ENCODE measurements at regions not wholly inside any gene's neighbourhood (a gene's known extent, or its start where the extent isn't known, plus 50 kb on each side); places are given as distances from the start of the nearest gene placed in this dataset.

DNA sequence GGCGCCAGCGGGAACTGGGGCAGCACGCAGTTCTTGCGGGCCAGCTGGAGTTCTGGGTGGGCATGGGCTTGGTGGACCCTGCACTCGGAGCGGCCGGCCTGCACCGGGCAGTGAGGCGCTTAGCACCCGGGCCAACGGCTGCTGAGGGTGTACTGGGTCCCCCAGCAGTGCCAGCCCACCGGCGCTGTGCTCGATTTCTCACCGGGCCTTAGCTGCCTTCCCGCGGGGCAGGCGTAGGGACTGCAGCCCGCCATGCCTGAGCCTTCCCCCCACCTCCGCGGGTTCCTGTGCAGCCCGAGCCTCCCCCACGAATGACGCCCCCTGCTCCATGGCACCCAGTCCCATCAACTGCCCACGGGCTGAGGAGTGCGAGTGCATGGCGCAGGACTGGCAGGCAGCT is 168.8 kb downstream of the CD24 start (continued):
- TF ChIP-seq, protein P1, sequence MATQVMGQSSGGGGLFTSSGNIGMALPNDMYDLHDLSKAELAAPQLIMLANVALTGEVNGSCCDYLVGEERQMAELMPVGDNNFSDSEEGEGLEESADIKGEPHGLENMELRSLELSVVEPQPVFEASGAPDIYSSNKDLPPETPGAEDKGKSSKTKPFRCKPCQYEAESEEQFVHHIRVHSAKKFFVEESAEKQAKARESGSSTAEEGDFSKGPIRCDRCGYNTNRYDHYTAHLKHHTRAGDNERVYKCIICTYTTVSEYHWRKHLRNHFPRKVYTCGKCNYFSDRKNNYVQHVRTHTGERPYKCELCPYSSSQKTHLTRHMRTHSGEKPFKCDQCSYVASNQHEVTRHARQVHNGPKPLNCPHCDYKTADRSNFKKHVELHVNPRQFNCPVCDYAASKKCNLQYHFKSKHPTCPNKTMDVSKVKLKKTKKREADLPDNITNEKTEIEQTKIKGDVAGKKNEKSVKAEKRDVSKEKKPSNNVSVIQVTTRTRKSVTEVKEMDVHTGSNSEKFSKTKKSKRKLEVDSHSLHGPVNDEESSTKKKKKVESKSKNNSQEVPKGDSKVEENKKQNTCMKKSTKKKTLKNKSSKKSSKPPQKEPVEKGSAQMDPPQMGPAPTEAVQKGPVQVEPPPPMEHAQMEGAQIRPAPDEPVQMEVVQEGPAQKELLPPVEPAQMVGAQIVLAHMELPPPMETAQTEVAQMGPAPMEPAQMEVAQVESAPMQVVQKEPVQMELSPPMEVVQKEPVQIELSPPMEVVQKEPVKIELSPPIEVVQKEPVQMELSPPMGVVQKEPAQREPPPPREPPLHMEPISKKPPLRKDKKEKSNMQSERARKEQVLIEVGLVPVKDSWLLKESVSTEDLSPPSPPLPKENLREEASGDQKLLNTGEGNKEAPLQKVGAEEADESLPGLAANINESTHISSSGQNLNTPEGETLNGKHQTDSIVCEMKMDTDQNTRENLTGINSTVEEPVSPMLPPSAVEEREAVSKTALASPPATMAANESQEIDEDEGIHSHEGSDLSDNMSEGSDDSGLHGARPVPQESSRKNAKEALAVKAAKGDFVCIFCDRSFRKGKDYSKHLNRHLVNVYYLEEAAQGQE (IDR thresholded peaks at IDR 0.05; ENCODE audit: low read depth, low read length): no peak
- no peak for TF ChIP-seq SIN3A (IDR thresholded peaks at IDR 0.05; ENCODE audit: borderline replicate concordance, low read depth, low read length)
- no peak for TF ChIP-seq SMC3 (IDR thresholded peaks at IDR 0.05; ENCODE audit: low read depth, low read length)
- no peak for TF ChIP-seq EZH2phosphoT487 (IDR thresholded peaks at IDR 0.05; ENCODE audit: borderline replicate concordance, low read depth)
- TF ChIP-seq MXI1 (IDR thresholded peaks at IDR 0.05; ENCODE audit: low read depth, low read length): no peak
- no peak for TF ChIP-seq RFX5 (IDR thresholded peaks at IDR 0.05; ENCODE audit: low read length)
- no peak for TF ChIP-seq MAX (IDR thresholded peaks at IDR 0.05; ENCODE audit: low read depth)
- no peak for TF ChIP-seq CTCF (IDR thresholded peaks at IDR 0.05)
- TF ChIP-seq TEAD4 (IDR thresholded peaks at IDR 0.05; ENCODE audit: borderline replicate concordance, insufficient read depth): no peak

GRCh38 chr6:106804346-106805335 is 169.9 kb downstream of the CD24 start:
- Histone ChIP-seq H3K36me3 (replicated peaks in 1 of 2; ENCODE audit: control insufficient read depth in 1 of 2, insufficient read depth in 2 of 2, low read length in 1 of 2) (no peaks in the 10 kb centered on the region), H3K27ac (ENCODE audit: low read depth in 2 of 2, low read length in 1 of 2) (no peak overlapping the region), H3K79me2 (ENCODE audit: insufficient read depth) (no peaks in the 10 kb centered on the region), H3K9me2 (no peaks in the 10 kb centered on the region), H4K20me1 (ENCODE audit: insufficient read depth) (no peaks in the 10 kb centered on the region), H3K4me3 (ENCODE audit: low read depth in 2 of 2, low read length in 1 of 2) (no peak overlapping the region), H2AFZ (ENCODE audit: low read depth) (no peak overlapping the region), H3K9ac (no peak overlapping the region), H3K4me2 (no peak overlapping the region), H3K27me3 (ENCODE audit: insufficient read depth) (no peaks in the 10 kb centered on the region), H3K4me1 (ENCODE audit: control insufficient read depth in 1 of 2, insufficient read depth in 2 of 2, low read depth in 1 of 2, low read length in 1 of 2) (peaks cover 0 to 6% of the 10 kb centered on the region in 2 experiments; a peak in 1 of 4 replicates), H3K9me3 (no peaks in the 10 kb centered on the region), H3F3A (replicated peaks; ENCODE audit: insufficient read depth) (no peaks in the 10 kb centered on the region)
- 34% methylated on average over 7 of the region's 7 CpGs for WGBS (ENCODE audit: low lambda C conversion rate)
- POLR2A ChIA-PET: no interaction called here
- no peak for DNase-seq
- TF ChIP-seq FOXJ3 (CRISPR knock-in tag; IDR thresholded peaks at IDR 0.05): no peak
- CTCF ChIA-PET: no interaction called here
